HEK293 (cell line): ENCODE measurements at regions not wholly inside any gene's neighbourhood (a gene's known extent, or its start where the extent isn't known, plus 50 kb on each side); places are given as distances from the start of the nearest gene placed in this dataset.

Experiments used
- ZBTB48 ChIP-seq: fragments of 450-650 bp; formaldehyde crosslinking; IDR thresholded peaks from 2 replicates; pipeline ENCODE4 v1.5.1; 2016; ENCODE audit warnings: missing biosample characterization, missing genetic modification characterization
- ZNF48 ChIP-seq: fragments of 450-650 bp; formaldehyde crosslinking; IDR thresholded peaks from 2 replicates; pipeline ENCODE4 v1.5.1; 2016; ENCODE audit warnings: missing biosample characterization, missing genetic modification characterization
- ZNF610 ChIP-seq: fragments of 450-650 bp; formaldehyde crosslinking; IDR thresholded peaks from 2 replicates; pipeline ENCODE4 v1.5.1; 2016; ENCODE audit warnings: missing biosample characterization, missing genetic modification characterization, borderline replicate concordance
- TF ChIP-seq, protein P1 (sequence below): fragments of 450-650 bp; formaldehyde crosslinking; IDR thresholded peaks from 2 replicates; pipeline ENCODE4 v1.5.1; 2016; ENCODE audit warnings: missing biosample characterization, missing genetic modification characterization
- TF ChIP-seq, protein P2 (sequence below): fragments of 450-650 bp; formaldehyde crosslinking; IDR thresholded peaks from 2 replicates; pipeline ENCODE4 v1.5.1; 2016; ENCODE audit warnings: missing biosample characterization, missing genetic modification characterization

GRCh38 chr12:38258411-38258810, 58.2 kb upstream of the ALG10B start (continued):
- TF ChIP-seq, protein P1, sequence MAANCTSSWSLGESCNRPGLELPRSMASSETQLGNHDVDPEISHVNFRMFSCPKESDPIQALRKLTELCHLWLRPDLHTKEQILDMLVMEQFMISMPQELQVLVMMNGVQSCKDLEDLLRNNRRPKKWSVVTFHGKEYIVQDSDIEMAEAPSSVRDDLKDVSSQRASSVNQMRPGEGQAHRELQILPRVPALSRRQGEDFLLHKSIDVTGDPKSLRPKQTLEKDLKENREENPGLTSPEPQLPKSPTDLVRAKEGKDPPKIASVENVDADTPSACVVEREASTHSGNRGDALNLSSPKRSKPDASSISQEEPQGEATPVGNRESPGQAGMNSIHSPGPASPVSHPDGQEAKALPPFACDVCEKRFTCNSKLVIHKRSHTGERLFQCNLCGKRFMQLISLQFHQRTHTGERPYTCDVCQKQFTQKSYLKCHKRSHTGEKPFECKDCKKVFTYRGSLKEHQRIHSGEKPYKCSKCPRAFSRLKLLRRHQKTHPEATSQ (tag by site-specific recombination), result no peak
- TF ChIP-seq ZNF610 (tag by site-specific recombination), result no peak
- no peak for TF ChIP-seq ZNF48 (tag by site-specific recombination)
- TF ChIP-seq ZBTB48 (tag by site-specific recombination), result no peak
- TF ChIP-seq, protein P2, sequence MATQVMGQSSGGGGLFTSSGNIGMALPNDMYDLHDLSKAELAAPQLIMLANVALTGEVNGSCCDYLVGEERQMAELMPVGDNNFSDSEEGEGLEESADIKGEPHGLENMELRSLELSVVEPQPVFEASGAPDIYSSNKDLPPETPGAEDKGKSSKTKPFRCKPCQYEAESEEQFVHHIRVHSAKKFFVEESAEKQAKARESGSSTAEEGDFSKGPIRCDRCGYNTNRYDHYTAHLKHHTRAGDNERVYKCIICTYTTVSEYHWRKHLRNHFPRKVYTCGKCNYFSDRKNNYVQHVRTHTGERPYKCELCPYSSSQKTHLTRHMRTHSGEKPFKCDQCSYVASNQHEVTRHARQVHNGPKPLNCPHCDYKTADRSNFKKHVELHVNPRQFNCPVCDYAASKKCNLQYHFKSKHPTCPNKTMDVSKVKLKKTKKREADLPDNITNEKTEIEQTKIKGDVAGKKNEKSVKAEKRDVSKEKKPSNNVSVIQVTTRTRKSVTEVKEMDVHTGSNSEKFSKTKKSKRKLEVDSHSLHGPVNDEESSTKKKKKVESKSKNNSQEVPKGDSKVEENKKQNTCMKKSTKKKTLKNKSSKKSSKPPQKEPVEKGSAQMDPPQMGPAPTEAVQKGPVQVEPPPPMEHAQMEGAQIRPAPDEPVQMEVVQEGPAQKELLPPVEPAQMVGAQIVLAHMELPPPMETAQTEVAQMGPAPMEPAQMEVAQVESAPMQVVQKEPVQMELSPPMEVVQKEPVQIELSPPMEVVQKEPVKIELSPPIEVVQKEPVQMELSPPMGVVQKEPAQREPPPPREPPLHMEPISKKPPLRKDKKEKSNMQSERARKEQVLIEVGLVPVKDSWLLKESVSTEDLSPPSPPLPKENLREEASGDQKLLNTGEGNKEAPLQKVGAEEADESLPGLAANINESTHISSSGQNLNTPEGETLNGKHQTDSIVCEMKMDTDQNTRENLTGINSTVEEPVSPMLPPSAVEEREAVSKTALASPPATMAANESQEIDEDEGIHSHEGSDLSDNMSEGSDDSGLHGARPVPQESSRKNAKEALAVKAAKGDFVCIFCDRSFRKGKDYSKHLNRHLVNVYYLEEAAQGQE (tag by site-specific recombination), result no peak
